ENCODE measurements at regions not wholly inside any gene's neighbourhood (a gene's known extent, or its start where the extent isn't known, plus 50 kb on each side); places are given as distances from the start of the nearest gene placed in this dataset.
A peak's percentile ranks its signal among the peaks of the same experiment; 100 is the strongest.

DNA sequence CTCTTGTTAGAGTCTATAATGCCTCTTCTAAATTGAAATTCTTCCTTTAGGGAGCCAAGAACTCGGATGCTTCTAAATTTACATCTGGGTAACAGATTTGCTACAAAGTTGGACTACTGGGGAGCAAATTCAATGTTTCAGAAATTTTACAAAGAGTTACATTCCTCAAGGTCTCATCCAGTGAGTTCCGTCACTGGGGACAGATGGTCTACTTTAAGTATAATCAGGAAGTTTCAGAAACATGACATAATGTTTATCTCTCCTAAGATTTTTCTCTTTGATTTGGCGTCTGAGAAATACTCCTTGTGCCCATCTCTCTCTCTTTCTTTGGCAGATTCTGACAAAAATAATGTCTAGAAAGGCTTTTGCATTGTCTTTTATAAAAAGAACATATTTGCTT lies 81.5 kb upstream of the MBNL2 start:
- Mint-ChIP-seq H3K36me3 (ENCODE audit: low read depth) (no peaks in the 10 kb centered on the region), H3K9me3 (no peaks in the 10 kb centered on the region), H3K27me3 (ENCODE audit: low read depth) (no peaks in the 10 kb centered on the region), H3K27ac (ENCODE audit: unreplicated experiment) (no peak overlapping the region), H3K4me1 (peaks cover 34% of the 10 kb centered on the region), H3K4me3 (no peak overlapping the region)
- TF ChIP-seq, protein P1, sequence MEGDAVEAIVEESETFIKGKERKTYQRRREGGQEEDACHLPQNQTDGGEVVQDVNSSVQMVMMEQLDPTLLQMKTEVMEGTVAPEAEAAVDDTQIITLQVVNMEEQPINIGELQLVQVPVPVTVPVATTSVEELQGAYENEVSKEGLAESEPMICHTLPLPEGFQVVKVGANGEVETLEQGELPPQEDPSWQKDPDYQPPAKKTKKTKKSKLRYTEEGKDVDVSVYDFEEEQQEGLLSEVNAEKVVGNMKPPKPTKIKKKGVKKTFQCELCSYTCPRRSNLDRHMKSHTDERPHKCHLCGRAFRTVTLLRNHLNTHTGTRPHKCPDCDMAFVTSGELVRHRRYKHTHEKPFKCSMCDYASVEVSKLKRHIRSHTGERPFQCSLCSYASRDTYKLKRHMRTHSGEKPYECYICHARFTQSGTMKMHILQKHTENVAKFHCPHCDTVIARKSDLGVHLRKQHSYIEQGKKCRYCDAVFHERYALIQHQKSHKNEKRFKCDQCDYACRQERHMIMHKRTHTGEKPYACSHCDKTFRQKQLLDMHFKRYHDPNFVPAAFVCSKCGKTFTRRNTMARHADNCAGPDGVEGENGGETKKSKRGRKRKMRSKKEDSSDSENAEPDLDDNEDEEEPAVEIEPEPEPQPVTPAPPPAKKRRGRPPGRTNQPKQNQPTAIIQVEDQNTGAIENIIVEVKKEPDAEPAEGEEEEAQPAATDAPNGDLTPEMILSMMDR (conservative IDR thresholded peaks at IDR 0.05) = no peak
- no peak for DNase-seq (ENCODE audit: low read depth, low spot score)

DNA sequence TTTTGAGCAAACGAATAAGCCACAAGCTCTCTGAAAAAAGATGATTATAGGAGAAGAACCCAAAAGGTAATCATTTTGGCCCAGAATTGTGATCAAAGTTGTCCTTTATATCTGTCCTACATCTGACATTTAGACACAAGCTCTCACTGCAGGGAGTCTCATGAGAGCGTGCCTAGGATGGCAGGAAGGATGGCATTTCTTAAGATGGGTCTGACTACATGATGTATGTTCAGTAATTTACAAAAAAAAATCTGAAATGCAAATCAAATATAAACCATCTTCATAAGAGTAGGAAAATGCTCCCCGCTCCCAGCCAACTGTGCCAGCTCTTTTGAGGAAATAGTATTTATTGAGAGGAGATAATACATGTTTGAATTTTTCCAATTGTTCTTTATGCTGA lies 81.0 kb upstream of the MBNL2 start:
- no peak for DNase-seq (ENCODE audit: low read depth, low spot score)
- Mint-ChIP-seq H3K4me3 (peak overlapping the region; percentile 2), H3K4me1 (peaks cover 34% of the 10 kb centered on the region), H3K27ac (ENCODE audit: unreplicated experiment) (no peak overlapping the region), H3K36me3 (ENCODE audit: low read depth) (no peaks in the 10 kb centered on the region), H3K9me3 (no peaks in the 10 kb centered on the region), H3K27me3 (ENCODE audit: low read depth) (no peaks in the 10 kb centered on the region)
- TF ChIP-seq, protein P1 (conservative IDR thresholded peaks at IDR 0.05) = no peak

DNA sequence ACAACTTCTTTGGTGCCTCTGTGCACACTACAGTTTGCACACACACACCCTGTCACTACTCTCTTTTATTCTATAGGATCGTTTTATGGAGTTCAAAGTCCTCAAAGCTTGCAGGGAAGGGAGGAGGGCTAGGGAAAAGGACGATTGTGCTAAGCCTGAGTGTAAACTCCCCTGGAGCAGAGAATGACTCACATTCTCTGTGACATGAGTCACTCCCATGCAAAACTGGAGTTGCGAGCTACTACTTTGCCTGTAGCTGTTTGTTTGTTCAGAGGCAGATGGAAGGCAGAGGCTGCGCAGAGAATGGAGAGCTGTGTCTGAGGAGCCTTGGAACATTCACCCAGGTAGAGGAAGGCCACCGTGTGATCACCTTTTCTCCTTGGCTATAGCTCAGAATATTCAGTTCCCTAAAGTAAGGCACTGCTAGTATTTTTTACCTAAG lies 80.5 kb upstream of the MBNL2 start:
- peak overlapping the region; percentile 2 for H3K4me3 Mint-ChIP-seq
- H3K27ac Mint-ChIP-seq (ENCODE audit: unreplicated experiment) = no peak overlapping the region
- no peaks in the 10 kb centered on the region for H3K36me3 Mint-ChIP-seq (ENCODE audit: low read depth)
- DNase-seq (ENCODE audit: low read depth, low spot score) = peak; percentile 25
- H3K9me3 Mint-ChIP-seq = no peaks in the 10 kb centered on the region
- peaks cover 34% of the 10 kb centered on the region for H3K4me1 Mint-ChIP-seq
- TF ChIP-seq, protein P1 (conservative IDR thresholded peaks at IDR 0.05) = no peak
- no peaks in the 10 kb centered on the region for H3K27me3 Mint-ChIP-seq (ENCODE audit: low read depth)

DNA sequence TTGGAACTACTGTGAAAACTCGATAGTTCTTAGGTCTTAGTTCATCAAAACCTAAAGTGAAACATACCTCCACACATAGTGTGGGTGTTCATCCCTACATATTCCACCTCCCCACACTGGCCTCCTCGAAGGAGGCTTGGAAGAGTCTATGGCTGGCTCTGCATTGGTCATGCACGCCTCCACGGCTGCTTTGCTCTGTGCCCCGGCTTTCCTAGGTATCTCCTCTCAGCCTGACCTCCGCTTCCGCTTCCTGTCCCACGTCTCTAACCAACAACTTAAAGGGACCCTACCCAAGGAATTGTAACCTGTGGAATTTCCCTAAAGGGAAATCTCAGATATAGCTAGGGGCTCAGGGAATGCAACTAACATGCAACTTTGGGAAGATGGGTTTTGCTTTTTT lies 79.7 kb upstream of the MBNL2 start:
- peaks cover 34% of the 10 kb centered on the region for H3K4me1 Mint-ChIP-seq
- H3K4me3 Mint-ChIP-seq = peak overlapping the region; percentile 31
- no peaks in the 10 kb centered on the region for H3K9me3 Mint-ChIP-seq
- no peak for DNase-seq (ENCODE audit: low read depth, low spot score)
- TF ChIP-seq, protein P1 (conservative IDR thresholded peaks at IDR 0.05) = no peak
- H3K27ac Mint-ChIP-seq (ENCODE audit: unreplicated experiment) = peak overlapping the region; percentile 44
- H3K36me3 Mint-ChIP-seq (ENCODE audit: low read depth) = no peaks in the 10 kb centered on the region
- H3K27me3 Mint-ChIP-seq (ENCODE audit: low read depth) = no peaks in the 10 kb centered on the region

DNA sequence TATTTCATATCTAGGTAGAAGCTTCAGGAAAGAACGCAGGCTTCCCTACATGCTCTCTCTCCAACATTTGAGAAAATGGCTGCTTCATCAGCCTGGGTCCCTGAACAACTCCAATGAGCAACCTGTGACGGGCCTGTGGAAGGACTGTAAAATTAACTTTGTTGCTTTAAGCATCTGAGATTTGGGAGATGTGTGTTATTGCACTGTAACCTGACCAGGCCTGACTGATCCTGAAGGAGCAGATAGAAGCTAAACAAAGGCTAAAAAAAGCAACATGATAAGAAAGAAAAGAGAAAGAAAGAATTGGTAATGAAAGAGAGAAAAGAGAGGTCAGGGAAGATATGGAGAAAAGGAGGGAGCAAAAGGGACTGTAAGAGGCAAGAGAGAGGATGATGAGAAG lies 77.1 kb upstream of the MBNL2 start:
- H3K9me3 Mint-ChIP-seq = no peaks in the 10 kb centered on the region
- no peaks in the 10 kb centered on the region for H3K36me3 Mint-ChIP-seq (ENCODE audit: low read depth)
- DNase-seq (ENCODE audit: low read depth, low spot score) = no peak
- peaks cover 31% of the 10 kb centered on the region for H3K4me1 Mint-ChIP-seq
- H3K27me3 Mint-ChIP-seq (ENCODE audit: low read depth) = no peaks in the 10 kb centered on the region
- TF ChIP-seq, protein P1 (conservative IDR thresholded peaks at IDR 0.05) = no peak
- H3K27ac Mint-ChIP-seq (ENCODE audit: unreplicated experiment) = no peak overlapping the region
- no peak overlapping the region for H3K4me3 Mint-ChIP-seq

DNA sequence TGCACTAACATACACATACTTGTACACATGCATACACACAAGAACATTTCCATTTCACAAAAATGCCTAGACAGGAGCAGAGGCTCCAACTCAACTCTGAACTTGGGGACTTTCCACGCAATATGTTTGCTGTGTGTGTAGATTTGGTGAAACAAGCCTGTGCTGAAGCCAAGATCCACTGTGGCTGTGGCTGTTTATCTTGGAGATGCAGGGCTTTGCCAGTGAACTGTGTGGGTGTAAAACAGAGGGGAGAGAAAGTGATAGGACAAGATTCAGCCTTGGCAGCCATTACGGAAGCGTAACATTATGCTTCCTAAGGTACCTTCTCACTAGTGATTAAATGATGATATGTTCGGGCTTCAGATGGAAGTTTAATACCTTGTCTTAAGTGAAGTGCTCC lies 73.2 kb upstream of the MBNL2 start:
- no peak overlapping the region for H3K4me3 Mint-ChIP-seq
- peaks cover 4% of the 10 kb centered on the region for H3K4me1 Mint-ChIP-seq
- no peak overlapping the region for H3K27ac Mint-ChIP-seq (ENCODE audit: unreplicated experiment)
- peaks cover 2% of the 10 kb centered on the region for H3K36me3 Mint-ChIP-seq (ENCODE audit: low read depth)
- H3K9me3 Mint-ChIP-seq = no peaks in the 10 kb centered on the region
- TF ChIP-seq, protein P1 (conservative IDR thresholded peaks at IDR 0.05) = no peak
- no peaks in the 10 kb centered on the region for H3K27me3 Mint-ChIP-seq (ENCODE audit: low read depth)
- no peak for DNase-seq (ENCODE audit: low read depth, low spot score)

All from neural crest cell (in vitro differentiated cells).